ENCODE measurements at regions not wholly inside any gene's neighbourhood (a gene's known extent, or its start where the extent isn't known, plus 50 kb on each side); places are given as distances from the start of the nearest gene placed in this dataset.

- Histone ChIP-seq H3K4me1 (ENCODE audit: low read depth, poor library complexity, severe bottlenecking) (no peaks in the 10 kb centered on the region), H3K79me2 (ENCODE audit: insufficient read depth, low read depth) (no peaks in the 10 kb centered on the region), H3K36me3 (ENCODE audit: insufficient read depth) (no peaks in the 10 kb centered on the region), H3K9ac (no peak overlapping the region), H3K27me3 (ENCODE audit: insufficient read depth, low read depth) (no peaks in the 10 kb centered on the region), H4K20me1 (ENCODE audit: insufficient read depth) (no peaks in the 10 kb centered on the region), H3K4me3 (IDR thresholded peaks at IDR 0.05; ENCODE audit: insufficient read depth, low read depth, low read length) (no peak overlapping the region), H3K4me2 (no peak overlapping the region), H3K27ac (no peak overlapping the region), H2AFZ (ENCODE audit: low read depth) (no peak overlapping the region)
- TF ChIP-seq CTCF (conservative IDR thresholded peaks at IDR 0.05; ENCODE audit: low read depth, low read length): no peak
Measured at GRCh38 chr16:65746941-65747340, 619.5 kb upstream of the CDH5 start.

GRCh38 chr16:65745201-65745708 is 621.2 kb upstream of the CDH5 start:
- Histone ChIP-seq H3K4me2 (no peak overlapping the region), H3K4me3 (IDR thresholded peaks at IDR 0.05; ENCODE audit: insufficient read depth, low read depth, low read length) (no peak overlapping the region), H3K36me3 (ENCODE audit: insufficient read depth) (no peaks in the 10 kb centered on the region), H2AFZ (ENCODE audit: low read depth) (no peak overlapping the region), H3K4me1 (ENCODE audit: low read depth, poor library complexity, severe bottlenecking) (no peaks in the 10 kb centered on the region), H4K20me1 (ENCODE audit: insufficient read depth) (no peaks in the 10 kb centered on the region), H3K27me3 (ENCODE audit: insufficient read depth, low read depth) (no peaks in the 10 kb centered on the region), H3K9ac (no peak overlapping the region), H3K79me2 (ENCODE audit: insufficient read depth, low read depth) (no peaks in the 10 kb centered on the region), H3K27ac (no peak overlapping the region)
- TF ChIP-seq CTCF (conservative IDR thresholded peaks at IDR 0.05; ENCODE audit: low read depth, low read length): no peak

GRCh38 chr16:65744401-65744800 is 622.1 kb upstream of the CDH5 start:
- H3K4me2 ChIP-seq: no peak overlapping the region
- no peaks in the 10 kb centered on the region for H3K27me3 ChIP-seq (ENCODE audit: insufficient read depth, low read depth)
- no peaks in the 10 kb centered on the region for H4K20me1 ChIP-seq (ENCODE audit: insufficient read depth)
- no peak overlapping the region for H3K9ac ChIP-seq
- no peaks in the 10 kb centered on the region for H3K4me1 ChIP-seq (ENCODE audit: low read depth, poor library complexity, severe bottlenecking)
- H3K27ac ChIP-seq: no peak overlapping the region
- H3K4me3 ChIP-seq (IDR thresholded peaks at IDR 0.05; ENCODE audit: insufficient read depth, low read depth, low read length): no peak overlapping the region
- H3K36me3 ChIP-seq (ENCODE audit: insufficient read depth): no peaks in the 10 kb centered on the region
- H2AFZ ChIP-seq (ENCODE audit: low read depth): no peak overlapping the region
- H3K79me2 ChIP-seq (ENCODE audit: insufficient read depth, low read depth): no peaks in the 10 kb centered on the region
- no peak for TF ChIP-seq CTCF (conservative IDR thresholded peaks at IDR 0.05; ENCODE audit: low read depth, low read length)

- Histone ChIP-seq H2AFZ (ENCODE audit: low read depth) (no peak overlapping the region), H3K4me3 (IDR thresholded peaks at IDR 0.05; ENCODE audit: insufficient read depth, low read depth, low read length) (no peak overlapping the region)
Measured at GRCh38 chr16:65743558-65743957, 621.7 kb upstream of the CDH11 start.

More at GRCh38 chr16:65743558-65743957, 621.7 kb upstream of the CDH11 start:
- Histone ChIP-seq H3K4me1 (ENCODE audit: low read depth, poor library complexity, severe bottlenecking) (no peaks in the 10 kb centered on the region), H3K79me2 (ENCODE audit: insufficient read depth, low read depth) (no peaks in the 10 kb centered on the region), H3K27me3 (ENCODE audit: insufficient read depth, low read depth) (no peaks in the 10 kb centered on the region), H3K36me3 (ENCODE audit: insufficient read depth) (no peaks in the 10 kb centered on the region), H3K4me2 (no peak overlapping the region), H3K27ac (no peak overlapping the region), H4K20me1 (ENCODE audit: insufficient read depth) (no peaks in the 10 kb centered on the region), H3K9ac (no peak overlapping the region)
- TF ChIP-seq CTCF (conservative IDR thresholded peaks at IDR 0.05; ENCODE audit: low read depth, low read length): no peak
